Kidney capillary endothelial cell (primary cell): ENCODE measurements at regions not wholly inside any gene's neighbourhood (a gene's known extent, or its start where the extent isn't known, plus 50 kb on each side); places are given as distances from the start of the nearest gene placed in this dataset.
"Not testable (repeated sequence)": the region's sequence is repeated elsewhere in the genome, so short reads cannot be mapped to it uniquely, and the experiment has no call there.

Experiments
- DNase-seq: peaks from one replicate; pipeline ENCODE4 v3.0.0-alpha.2; 2018; ENCODE audit warnings: low spot score

DNA sequence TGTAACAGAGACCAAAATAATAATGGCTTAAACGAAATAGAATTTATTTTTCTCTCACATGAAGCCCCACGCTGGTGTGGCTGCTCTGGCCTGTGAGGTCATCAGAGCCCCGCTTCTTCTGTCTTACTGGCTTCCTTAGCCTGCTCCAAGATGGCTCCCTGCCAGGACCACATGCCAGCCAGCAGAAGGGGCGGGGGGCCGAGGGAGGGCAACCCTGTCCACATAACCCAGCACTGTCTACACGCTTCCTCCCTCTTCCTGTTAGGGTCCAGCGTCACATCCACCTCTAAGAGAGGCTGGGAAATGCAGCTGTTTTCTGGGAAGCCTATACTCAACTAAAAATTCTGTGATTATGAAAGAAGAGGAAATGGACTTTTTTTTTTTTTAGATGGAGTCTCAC is 107.9 kb upstream of the DLG1 start:
- DNase-seq: peak; percentile 32

- no peak for DNase-seq
Measured at GRCh38 chr3:197404754-197405153, 106.3 kb upstream of the DLG1 start.

DNA sequence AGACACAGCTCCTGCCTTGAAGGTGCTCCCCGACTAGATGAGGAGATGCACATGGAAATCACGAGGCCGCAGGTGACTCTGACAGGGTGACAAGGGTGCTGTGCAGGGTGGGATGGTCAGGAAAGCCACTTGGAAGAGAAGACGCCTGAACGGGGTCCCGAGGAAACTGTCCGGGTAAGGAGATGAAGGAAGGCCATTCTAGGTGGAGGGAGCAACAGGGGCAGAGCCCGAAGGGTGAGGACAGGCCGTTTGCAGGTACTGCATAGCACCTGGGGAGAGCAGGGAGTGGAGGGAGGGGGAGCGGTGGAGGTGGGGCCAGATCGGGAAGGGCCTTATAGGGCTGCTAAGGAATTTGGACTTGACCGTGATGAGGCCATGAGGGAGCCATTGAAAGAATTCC is 105.6 kb upstream of the DLG1 start:
- DNase-seq: no peak

GRCh38 chr3:197402401-197402800 is 104.0 kb upstream of the DLG1 start:
- DNase-seq: not testable (repeated sequence)

DNA sequence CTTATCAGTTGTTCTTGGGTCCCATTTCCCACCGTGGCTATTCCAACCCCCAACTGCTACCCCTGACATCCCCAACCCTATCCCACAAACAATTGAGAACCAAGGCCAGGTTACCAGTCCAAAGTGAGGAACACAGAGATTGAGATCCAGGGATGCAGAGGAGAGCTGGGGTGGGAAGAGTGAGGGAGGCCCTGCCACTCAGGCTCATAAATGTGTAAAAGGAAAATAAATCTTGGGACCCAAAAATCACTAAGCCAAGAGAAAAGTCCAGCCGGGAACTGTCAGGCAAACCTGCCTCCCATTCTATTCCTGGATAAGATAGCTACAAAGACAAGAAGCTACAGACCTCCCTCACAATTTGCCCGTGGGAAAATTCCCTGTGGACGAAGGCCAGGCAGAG is 101.1 kb upstream of the DLG1 start:
- no peak for DNase-seq

DNA sequence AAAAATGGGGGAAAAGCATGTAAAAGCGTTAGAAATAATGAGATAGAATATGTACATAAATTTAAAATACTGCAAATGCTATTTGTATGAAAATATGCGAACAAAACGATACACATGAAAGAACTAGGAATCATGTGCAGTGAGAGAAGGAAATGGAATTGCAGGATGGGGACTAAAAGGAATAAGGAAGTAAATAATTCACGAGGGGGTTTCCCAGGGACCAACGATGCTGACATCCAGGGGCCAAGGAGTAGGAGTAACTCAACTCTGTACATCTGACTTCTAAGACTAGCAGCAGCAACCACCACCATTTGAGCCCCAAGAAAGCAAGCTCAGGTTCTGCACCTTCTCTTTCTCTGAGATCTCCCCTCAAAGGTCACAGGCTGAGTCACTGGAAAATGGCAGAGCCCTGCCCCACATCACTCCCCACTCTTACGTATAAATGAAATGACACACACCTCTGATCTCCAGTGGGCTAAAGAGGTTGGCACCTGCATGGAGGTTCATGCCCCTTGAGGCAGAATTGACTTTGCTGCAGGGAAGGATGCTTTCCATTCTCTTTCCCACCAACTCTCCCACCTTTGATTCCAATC is 100.0 kb upstream of the DLG1 start:
- DNase-seq: no peak

DNA sequence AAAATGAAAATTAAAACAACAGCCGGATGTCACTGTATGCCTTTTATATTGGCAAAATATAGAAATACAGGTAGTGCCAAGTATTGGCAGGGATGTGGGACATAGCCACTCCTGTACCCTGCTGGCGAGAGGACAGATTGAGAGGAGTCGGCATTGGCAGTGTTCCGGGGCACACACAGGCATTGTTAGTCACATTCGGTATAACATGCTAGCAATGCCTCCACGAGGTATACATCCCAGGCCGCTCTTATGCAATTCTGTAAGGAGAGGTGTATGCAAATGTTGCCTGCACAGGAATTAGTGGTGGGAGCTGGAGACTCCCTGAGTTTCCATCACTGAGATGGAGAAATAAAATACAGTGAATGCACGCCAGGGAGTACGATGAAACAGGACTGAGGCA is 99.4 kb upstream of the DLG1 start:
- DNase-seq: no peak

- DNase-seq: no peak
Measured at GRCh38 chr3:197394464-197395321, 96.3 kb upstream of the DLG1 start.

- not testable (repeated sequence) for DNase-seq
Measured at GRCh38 chr3:197394126-197394463, 95.7 kb upstream of the DLG1 start.

DNA sequence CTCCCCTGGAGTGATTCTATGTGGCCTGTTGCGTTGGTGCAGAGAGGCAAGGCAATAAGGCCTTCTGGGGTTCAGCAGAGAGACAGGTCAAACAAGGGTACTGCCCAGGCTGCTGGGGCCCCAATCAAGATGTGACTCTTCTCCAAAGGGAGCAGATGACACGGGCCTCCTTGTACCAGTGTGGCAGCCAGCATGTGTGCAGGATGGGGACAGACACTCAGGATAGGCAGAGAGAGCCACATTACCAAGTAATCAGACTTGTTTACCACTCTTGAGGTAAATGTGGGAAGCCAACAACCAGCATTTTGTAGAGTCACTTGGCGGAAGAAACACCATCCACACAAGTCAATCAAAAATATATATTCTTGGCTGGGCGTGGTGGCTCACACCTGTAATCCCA is 95.3 kb upstream of the DLG1 start:
- no peak for DNase-seq

GRCh38 chr3:197392961-197393360 is 94.5 kb upstream of the DLG1 start:
- DNase-seq: no peak

- DNase-seq: no peak
Measured at GRCh38 chr3:197381371-197381770, 83.0 kb upstream of the DLG1 start.

GRCh38 chr3:197380786-197381185 is 82.4 kb upstream of the DLG1 start:
- no peak for DNase-seq

DNA sequence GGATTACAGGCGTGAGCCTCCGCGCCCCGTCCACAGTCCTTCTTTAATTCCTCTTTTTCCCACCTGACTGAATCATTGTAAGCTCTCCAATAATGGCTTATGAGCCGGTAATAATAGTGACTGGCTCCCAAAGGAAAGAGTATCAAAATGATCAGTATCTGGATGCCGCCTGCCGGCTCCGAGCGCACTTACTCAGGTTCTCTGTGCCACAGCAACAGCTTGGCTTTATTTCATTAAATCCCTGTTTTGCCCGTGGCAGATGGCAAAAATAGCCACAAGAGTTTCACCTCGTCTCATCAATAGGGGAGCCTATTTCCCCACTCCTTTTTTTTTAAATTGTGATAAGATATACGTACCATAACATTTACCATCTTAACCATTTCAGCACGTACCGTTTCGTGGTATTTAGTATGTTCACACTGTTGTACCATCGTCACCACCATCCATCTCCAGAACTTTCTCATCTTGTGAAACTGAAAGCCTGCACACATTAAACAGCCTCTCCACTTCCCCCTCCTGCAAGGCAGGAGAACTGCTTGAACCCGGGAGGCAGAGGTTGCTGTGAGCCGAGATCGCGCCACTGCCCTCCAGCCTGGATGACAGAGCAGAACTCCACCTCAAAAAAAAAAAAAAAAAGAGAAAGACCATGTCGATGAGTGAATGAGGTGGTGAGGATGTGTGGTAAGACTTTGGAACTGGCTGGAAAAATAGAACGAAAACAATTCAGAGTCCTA is 80.7 kb upstream of the DLG1 start:
- no peak for DNase-seq

DNA sequence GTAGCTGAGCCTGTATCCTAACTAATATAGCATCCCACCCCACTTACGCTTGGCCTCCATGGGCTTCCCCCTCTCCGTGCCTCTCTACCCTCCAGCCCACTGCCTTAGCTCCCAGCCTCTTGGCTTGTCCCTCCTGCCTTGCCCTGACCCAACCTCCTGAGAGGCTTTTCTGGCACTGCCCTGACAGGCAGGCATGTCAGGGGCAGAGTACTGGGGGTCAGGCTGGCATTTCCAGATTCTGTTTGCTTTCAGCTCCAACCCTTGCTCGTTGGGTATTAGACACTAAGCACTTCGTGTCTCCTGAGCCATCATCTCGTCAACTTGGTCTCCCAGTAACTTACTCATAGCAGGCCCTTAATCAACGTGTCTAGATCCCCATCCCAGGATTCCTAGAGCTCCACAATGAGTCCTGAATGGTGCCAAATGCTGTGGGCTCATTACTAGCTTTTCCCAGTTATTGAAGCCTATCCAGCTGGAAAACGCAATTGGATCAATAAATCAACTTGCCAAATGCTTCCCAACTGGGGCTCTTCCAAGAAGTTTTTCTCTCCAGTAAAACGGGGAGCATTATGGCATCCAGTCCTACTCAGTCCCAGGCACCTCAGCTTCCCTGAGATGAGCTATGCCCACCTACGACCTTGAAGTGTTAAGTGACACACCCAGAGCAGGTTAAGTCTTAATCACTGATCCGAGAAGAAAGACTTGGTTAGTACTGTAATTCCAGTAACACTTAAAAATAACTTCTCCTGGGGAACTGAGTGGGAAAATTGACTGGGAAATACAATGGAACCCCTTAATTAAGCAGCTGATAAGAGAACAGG is 78.5 kb upstream of the DLG1 start:
- DNase-seq: no peak

DNA sequence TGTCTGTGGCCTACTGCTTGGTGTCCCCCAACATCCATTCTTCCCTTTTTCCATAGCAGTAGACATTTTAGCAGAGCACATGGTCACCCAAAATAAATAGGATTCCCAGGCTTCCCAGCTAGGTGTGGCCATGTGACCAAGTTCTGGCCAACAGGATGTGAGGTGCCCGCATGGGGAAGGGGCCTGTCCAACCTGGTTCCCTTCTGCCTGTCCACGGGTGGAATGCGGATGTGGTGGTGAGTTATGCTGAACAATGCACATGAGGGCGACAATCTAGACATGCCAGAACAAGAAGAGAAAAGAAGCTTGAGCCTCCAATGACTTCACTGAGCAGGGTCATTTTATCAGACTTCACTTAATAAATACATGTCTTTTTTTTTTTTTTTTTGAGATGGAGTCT is 77.6 kb upstream of the DLG1 start:
- DNase-seq: no peak

- no peak for DNase-seq
Measured at GRCh38 chr3:197375001-197375441, 76.6 kb upstream of the DLG1 start.

- no peak for DNase-seq
Measured at GRCh38 chr3:197373096-197373495, 74.7 kb upstream of the DLG1 start.

DNA sequence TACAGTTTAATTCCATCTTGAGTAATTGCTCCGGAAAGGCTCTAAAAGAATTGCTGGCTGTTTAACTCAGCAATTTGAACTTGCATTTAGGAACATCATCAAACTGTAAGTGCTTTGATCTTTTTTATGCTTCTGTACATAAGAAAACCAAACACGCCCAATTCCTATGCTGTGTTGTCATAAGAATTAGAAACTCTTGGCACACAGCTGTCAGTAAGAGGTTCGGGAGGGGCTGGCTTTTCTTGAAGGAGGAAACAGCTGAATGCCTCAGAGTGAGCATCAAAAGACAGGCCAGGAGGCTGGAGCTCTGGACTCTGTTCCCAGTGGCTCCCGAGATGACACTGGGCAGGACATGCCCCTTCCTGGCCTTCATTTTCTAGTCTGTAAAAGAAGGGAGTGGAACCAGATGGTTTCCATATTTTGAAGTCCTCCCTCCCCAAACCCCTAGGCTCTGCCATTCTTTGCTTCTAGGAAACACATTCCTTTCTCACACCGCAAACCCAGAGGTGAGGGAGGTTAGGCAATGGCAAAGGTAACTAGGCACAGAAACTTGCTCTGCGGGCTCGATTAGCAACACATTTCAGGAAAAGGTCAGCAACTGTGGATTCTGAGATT is 73.7 kb upstream of the DLG1 start:
- no peak for DNase-seq

DNA sequence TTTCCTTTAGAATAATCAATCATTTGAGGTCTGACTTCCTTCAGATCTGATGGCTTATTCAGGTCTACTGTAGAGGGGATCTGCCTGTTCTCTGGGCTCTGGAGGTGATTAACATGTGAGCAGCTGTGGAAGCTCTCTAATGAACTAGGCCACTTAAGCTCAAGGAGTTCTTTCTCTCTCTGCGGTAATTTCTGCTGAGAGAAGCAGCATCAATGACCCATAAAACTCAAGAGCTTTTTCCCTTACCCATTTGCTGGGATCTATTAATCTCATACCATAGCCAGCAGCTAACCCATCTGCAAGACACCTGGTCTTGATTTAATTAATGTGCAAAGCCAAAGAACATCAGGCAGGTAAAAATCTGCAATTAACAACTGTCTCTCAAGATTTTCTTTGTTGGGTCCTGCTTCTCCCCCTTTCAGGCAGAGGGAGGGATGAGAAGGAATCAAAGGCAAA is 73.2 kb upstream of the DLG1 start:
- DNase-seq: no peak

- DNase-seq: no peak
Measured at GRCh38 chr3:197369545-197369944, 71.1 kb upstream of the DLG1 start.

DNA sequence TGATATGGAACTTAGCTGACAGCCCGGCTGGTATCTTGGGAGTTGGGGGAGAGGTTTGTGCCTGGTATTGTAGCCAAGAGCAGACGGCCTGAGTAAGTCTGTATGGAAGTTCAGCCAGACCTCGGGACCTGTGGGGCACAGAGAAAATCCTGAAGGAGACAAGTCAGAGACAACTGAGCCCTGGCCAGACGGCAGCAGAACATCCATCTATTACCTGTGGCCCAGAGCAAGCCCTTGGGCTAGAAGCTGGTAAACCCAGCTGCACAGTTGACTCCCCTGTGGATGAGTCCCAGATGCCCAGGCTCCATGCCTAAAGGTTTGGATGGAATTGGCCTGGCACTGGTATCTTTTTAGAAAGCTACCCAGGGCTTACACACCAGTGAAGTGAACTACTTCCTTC is 70.4 kb upstream of the DLG1 start:
- no peak for DNase-seq
